SK-N-SH treated with all-trans-retinoic acid at 6 μM for 48 hours (cell line): ENCODE measurements at regions not wholly inside any gene's neighbourhood (a gene's known extent, or its start where the extent isn't known, plus 50 kb on each side); places are given as distances from the start of the nearest gene placed in this dataset.

Experiments used
- BACH2 ChIP-seq: fragments of 250-450 bp; sonication (Bioruptor Pico); IDR thresholded peaks from 2 replicates; pipeline ENCODE4 v1.9.0; 2021; ENCODE audit warnings: mild to moderate bottlenecking, borderline replicate concordance
- CREB5 ChIP-seq: fragments of 250-450 bp; sonication (Bioruptor Pico); IDR thresholded peaks from 2 replicates; pipeline ENCODE4 v1.5.1; 2020; ENCODE audit warnings: low read depth, mild to moderate bottlenecking, moderate library complexity
- CSDC2 ChIP-seq: fragments of 250-450 bp; sonication (Bioruptor Pico); IDR thresholded peaks from 2 replicates; pipeline ENCODE4 v1.5.0; 2020; ENCODE audit warnings: mild to moderate bottlenecking, moderate library complexity
- ISL1 ChIP-seq: fragments of 250-450 bp; sonication (Bioruptor Pico); IDR thresholded peaks from 2 replicates; pipeline ENCODE4 v2.1.2; 2022; ENCODE audit warnings: mild to moderate bottlenecking, moderate library complexity
- OSR1 ChIP-seq: fragments of 250-450 bp; sonication (Bioruptor Pico); IDR thresholded peaks from 2 replicates; pipeline ENCODE4 v1.8.0; 2022; ENCODE audit warnings: moderate library complexity, mild to moderate bottlenecking, inconsistent platforms
- PPARA ChIP-seq: fragments of 250-450 bp; sonication (Bioruptor Pico); IDR thresholded peaks from 2 replicates; pipeline ENCODE4 v1.5.0; 2020; ENCODE audit warnings: mild to moderate bottlenecking, borderline replicate concordance
- RARB ChIP-seq: fragments of 250-450 bp; sonication (Bioruptor Pico); IDR thresholded peaks from 2 replicates; pipeline ENCODE4 v1.8.0; 2021; ENCODE audit warnings: mild to moderate bottlenecking, moderate library complexity
- TOX ChIP-seq: fragments of 250-450 bp; sonication (Bioruptor Pico); IDR thresholded peaks from 2 replicates; pipeline ENCODE4 v1.8.0; 2021; ENCODE audit warnings: mild to moderate bottlenecking, moderate library complexity, borderline replicate concordance
- TSHZ2 ChIP-seq: fragments of 250-450 bp; sonication (Bioruptor Pico); IDR thresholded peaks from 2 replicates; pipeline ENCODE4 v1.5.0; 2020; ENCODE audit warnings: mild to moderate bottlenecking, moderate library complexity
- ZFP3 ChIP-seq: fragments of 250-450 bp; sonication (Bioruptor Pico); IDR thresholded peaks from 2 replicates; pipeline ENCODE4 v1.5.0; 2020; ENCODE audit warnings: mild to moderate bottlenecking, moderate library complexity
- ZNF70 ChIP-seq: fragments of 450-650 bp; formaldehyde crosslinking; IDR thresholded peaks from 2 replicates; pipeline ENCODE4 v1.5.0; 2020; ENCODE audit warnings: mild to moderate bottlenecking, moderate library complexity
- ZNF8 ChIP-seq: fragments of 450-650 bp; formaldehyde crosslinking; IDR thresholded peaks from 2 replicates; pipeline ENCODE4 v1.5.0; 2020; ENCODE audit warnings: mild to moderate bottlenecking, moderate library complexity

GRCh38 chr2:12923907-12924610, 207.3 kb downstream of the TRIB2 start:
- TF ChIP-seq CREB5 (no peak), OSR1 (CRISPR knock-in tag) (no peak), CSDC2 (no peak), RARB (CRISPR knock-in tag) (no peak), ZNF70 (no peak), ISL1 (CRISPR knock-in tag) (no peak), TSHZ2 (CRISPR knock-in tag) (no peak), ZFP3 (CRISPR knock-in tag) (no peak), ZNF8 (CRISPR knock-in tag) (no peak), TOX (CRISPR knock-in tag) (no peak), PPARA (CRISPR knock-in tag) (no peak), BACH2 (CRISPR knock-in tag) (no peak)
